ENCODE measurements at regions not wholly inside any gene's neighbourhood (a gene's known extent, or its start where the extent isn't known, plus 50 kb on each side); places are given as distances from the start of the nearest gene placed in this dataset.
A peak's percentile ranks its signal among the peaks of the same experiment; 100 is the strongest.
"Not testable (repeated sequence)": the region's sequence is repeated elsewhere in the genome, so short reads cannot be mapped to it uniquely, and the experiment has no call there.

- not testable (repeated sequence) for DNase-seq
These were observed 72.1 kb downstream of the OGFRL1 start for GRCh38 chr6:71360556-71361335.

- DNase-seq = no peak
These were observed 76.4 kb downstream of the OGFRL1 start for GRCh38 chr6:71364889-71365542.

GRCh38 chr6:71367756-71368155 lies 79.1 kb downstream of the OGFRL1 start:
- no peak for DNase-seq

- DNase-seq = no peak
These were observed 79.7 kb downstream of the OGFRL1 start for GRCh38 chr6:71368284-71368683.

GRCh38 chr6:71371559-71371958 lies 82.9 kb downstream of the OGFRL1 start:
- no peak for DNase-seq

DNA sequence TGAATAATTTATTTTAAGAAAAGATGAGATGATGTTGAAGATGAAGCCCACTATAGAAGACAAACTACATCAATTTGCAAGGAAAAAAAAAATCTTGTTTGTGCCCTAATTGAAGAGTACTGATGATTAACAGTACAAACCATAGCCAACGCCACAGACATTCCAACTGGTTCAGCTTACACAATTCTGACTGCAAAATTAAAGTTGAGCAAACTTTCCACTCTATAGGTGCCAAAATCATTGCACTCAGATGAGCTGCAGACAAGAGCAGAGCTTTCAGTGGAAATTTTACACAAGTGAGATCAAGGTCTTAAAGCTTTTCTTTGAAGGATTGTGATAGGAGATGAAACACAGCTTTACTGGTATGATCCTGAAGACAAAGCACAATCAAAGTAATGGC lies 85.3 kb downstream of the OGFRL1 start:
- no peak for DNase-seq

- DNase-seq = no peak
These were observed 87.1 kb downstream of the OGFRL1 start for GRCh38 chr6:71375676-71376075.

DNA sequence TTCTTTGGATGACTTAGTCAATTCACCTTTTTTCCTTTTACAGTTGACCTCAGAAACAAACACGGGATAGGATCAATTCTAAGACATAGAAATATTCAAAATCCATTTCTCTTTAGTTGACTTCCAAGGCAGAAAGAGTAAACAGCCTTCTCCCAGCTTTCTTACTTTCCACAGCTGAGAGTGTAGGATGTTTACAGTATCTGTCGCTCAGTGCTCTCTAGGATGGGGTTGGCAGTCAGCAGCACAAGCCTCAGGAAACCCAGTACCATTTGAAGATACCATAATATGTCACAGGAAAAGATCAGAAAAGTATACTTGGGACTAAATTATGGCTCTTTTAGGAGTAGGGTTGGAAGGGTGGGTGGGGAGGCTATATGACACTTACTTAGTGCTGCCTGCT lies 88.2 kb downstream of the OGFRL1 start:
- no peak for DNase-seq

GRCh38 chr6:71383476-71383875 lies 94.9 kb downstream of the OGFRL1 start:
- DNase-seq = no peak

- peak; percentile 23 for DNase-seq
These were observed 95.4 kb downstream of the OGFRL1 start for GRCh38 chr6:71383901-71384489.

DNA sequence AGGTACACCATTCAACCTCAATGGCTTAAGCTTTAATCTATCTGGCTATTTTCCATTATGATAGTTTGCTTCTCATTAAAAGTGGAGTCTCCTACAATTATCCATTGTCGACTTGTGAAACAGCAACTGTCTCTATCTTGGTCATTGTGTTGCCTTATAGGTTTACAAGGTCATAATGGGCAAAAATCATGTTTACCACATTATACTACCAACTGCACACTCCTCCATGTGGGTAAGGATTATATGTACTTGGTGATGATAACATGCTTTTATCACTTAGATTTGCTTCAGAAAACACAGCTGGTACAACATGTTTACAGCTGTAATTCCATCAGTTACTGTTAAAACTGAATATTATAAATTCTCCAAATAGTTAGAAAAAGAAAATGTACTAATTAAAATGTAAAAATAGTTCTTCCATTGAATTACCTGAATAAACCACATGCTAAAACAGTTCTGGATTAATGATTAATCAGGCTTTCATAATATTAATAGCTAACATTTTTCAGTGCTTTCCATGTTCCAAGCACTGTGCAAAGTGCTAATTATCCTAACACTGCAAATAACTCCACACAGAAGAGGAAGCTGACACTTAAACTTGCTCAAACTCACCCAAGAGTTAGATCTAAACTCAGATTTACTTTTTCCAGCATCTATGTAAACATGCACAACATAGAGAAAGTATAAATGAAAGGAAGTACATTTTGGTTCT lies 96.7 kb downstream of the OGFRL1 start:
- no peak for DNase-seq

DNA sequence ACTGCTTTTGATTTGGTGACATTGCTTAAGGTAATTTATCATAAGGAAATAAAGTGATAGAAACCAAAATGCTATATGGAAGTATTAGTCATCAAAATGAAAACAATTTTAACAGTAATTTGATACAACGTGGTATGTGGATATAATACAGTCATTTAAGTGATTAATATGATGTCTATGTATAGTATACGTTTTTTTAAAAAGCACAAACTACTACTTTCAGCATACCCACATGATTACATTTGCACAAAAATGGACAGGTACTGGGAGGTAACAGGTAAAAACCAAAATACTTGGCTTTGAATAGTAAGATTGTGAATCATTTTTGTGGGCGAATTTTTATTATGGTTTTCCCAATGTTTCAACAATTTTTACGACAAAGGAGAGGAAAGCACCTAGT lies 97.6 kb downstream of the OGFRL1 start:
- no peak for DNase-seq

- DNase-seq = no peak
These were observed 98.6 kb downstream of the OGFRL1 start for GRCh38 chr6:71387179-71387578.

GRCh38 chr6:71388068-71388744 lies 99.6 kb downstream of the OGFRL1 start:
- DNase-seq = no peak

DNA sequence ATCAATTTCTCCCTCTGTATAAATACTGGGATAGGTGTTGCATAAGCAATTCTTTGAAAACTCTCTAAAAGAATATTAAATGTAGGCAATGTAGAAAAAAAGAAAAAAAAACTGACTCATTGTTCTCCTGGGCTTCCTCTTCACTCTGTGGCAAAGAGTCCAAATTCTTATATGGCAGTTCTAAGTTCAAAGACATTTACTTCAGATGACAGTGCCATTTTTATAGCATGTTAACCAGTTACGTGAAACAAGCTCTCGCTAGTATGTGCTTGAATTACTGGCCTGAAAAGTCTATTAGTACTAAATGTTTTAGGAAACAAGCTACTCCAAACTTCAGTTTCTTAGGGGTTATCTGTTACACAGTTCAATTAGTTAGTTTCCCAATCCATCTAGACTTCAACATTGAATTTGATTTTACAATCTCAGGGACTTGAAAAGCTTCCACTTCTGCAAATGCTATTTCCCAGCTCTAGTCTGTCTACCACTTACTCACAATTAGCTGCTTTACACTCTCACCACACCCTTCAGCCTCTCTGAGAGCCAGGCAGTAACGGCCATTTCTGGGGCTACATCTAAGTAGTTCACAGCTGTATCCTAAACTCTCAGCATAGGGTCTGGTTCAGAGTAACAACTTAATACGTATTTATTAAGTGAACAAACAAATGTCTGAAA lies 100.4 kb downstream of the OGFRL1 start:
- DNase-seq = no peak

GRCh38 chr6:71391126-71391525 lies 102.5 kb downstream of the OGFRL1 start:
- no peak for DNase-seq

GRCh38 chr6:71392276-71392675 lies 103.7 kb downstream of the OGFRL1 start:
- no peak for DNase-seq

GRCh38 chr6:71393471-71393870 lies 104.9 kb downstream of the OGFRL1 start:
- DNase-seq = no peak

GRCh38 chr6:71393981-71394432 lies 105.4 kb downstream of the OGFRL1 start:
- DNase-seq = no peak

DNA sequence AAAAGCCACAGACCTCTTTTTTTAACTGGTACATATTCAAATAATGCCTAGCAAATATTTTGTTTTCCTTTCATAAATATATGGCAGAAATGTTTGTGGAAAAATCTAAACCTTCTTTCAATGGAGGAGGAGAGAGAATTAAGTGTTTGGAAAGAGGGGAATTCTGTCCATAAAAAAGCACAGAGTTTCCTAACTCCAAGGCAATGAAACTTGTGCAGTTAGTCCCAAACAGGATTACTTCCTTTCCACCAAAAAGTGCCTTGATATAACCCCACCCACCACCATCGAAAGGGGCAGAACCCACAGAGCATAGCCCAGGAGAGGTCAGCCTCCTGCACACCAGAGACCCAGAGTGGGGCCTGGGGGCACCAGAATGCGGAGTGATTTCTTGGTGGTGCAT lies 106.3 kb downstream of the OGFRL1 start:
- DNase-seq = no peak

GRCh38 chr6:71395731-71396409 lies 107.3 kb downstream of the OGFRL1 start:
- no peak for DNase-seq

DNA sequence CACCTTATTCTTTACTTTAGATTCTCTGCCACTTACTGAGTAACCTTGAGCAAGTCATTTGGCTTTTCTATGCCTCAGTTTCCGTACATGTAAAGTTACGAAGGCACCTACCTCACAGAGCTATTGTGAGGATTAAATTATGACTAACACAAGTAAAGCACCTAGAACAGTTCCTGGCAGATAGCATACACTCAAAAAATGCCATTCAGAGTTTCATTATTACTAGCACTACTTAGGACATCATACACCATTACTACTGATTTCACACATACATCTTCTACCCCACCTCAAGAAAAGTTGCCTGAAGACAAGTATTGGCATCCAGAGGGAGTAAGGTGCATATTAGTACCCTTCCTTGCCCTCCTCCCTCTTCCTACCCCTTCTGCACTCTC lies 107.8 kb downstream of the OGFRL1 start:
- DNase-seq = peak; percentile 75

All from activated CD4-positive, alpha-beta T cell treated with anti-CD3 and anti-CD28 coated beads, Interleukin-2, amount 50 U/mL, for 16 hours (primary cell).